ENCODE measurements at regions not wholly inside any gene's neighbourhood (a gene's known extent, or its start where the extent isn't known, plus 50 kb on each side); places are given as distances from the start of the nearest gene placed in this dataset.

GRCh38 chr13:106756446-106756845, 188.5 kb upstream of the ARGLU1 start:
- DNase-seq = no peak

- DNase-seq = peak; percentile 2
These were observed 187.6 kb upstream of the ARGLU1 start for GRCh38 chr13:106755542-106755941.

GRCh38 chr13:106753251-106753650, 185.3 kb upstream of the ARGLU1 start:
- peak; percentile 3 for DNase-seq

DNA sequence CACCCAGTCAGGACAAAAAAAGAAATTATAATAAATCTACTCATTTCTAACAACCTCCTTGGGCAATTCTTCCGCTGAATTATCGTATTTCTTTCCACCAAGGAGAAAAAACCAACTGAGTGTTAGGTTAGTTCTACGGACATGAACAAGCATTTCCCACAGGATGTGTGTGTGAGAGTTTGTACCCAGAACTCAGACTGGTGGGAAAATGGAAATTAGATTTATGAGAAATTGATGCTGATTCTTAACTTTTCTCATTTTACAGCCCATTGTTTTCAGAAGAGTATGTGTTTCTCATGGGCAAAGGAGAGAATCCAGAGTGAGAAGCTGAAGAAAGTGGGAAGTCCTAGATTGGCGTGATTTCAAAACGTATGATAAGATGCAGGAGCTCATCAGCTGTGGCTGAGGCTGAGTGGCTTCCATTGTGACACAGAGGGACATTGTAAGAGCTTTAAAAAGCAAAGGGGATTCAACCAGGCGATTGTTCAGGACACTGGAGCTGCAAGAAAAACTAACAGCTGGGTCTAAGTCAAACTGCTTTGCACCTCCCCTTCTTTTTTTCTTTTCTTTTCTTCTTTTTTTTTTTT, 184.7 kb upstream of the ARGLU1 start:
- DNase-seq = no peak

GRCh38 chr13:106748785-106749184, 180.8 kb upstream of the ARGLU1 start:
- no peak for DNase-seq

DNA sequence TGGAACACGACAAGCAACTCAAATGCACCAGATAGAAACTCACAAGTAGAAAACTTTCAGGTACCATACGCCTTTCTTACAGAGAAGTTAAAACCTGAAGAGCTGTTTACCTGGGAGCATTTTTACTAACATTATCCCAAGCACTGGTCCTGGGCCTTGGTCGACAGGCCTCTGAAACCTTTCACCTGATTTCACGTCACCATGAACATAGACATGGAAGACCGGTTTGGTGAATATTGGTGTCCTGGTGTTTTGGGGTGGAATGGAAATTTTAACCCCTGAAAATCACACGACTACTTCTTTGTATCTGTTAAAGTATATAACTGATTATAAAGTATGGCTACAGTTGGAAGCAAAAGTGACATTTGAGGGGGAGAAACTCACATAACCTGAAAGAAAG, 176.6 kb upstream of the ARGLU1 start:
- DNase-seq = no peak

DNA sequence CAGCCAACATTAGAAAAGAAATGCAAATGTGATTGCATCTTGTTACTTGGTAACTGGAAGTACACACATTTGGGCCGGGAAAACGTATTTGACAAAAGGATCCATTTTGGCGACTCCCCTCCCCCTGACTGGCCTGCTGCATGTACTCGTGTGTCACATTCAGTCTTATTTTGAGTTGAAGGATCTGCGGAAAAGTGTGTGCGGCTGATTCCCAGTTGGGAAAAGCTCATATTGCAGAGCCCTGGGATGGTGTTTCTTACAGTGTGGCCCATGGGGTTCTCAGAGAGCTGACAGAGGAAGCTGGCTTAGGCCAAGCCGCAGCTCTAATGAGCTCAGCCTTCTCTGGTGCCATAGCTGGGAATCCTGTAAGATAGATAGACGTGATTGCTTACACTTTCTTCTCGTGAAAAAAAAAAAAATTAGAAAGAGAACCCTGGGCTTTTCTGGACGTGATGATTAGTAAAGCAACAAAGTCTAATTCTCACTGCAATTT, 170.3 kb upstream of the ARGLU1 start:
- DNase-seq = no peak

DNA sequence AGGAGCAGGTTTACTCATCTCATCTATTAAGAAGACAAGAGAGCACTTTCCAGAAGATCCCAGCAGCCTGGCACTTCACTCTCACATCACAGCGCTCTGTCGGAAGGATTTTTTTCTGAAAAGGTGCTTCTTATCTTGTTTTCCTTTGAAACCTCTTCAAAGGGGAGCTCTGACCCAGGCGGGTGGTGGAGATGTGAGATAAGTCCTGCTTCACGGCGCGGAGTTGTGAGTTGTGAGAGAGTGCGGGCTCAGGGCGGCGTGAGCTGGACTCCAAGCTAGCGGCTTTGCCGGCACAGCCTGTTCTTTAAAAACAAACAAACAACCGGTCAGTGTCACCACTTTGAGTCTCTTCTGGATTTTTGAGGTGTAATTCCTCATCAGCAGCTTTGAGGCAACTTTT, 169.0 kb upstream of the ARGLU1 start:
- DNase-seq = no peak

- no peak for DNase-seq
These were observed 166.3 kb upstream of the ARGLU1 start for GRCh38 chr13:106734198-106734597.

DNA sequence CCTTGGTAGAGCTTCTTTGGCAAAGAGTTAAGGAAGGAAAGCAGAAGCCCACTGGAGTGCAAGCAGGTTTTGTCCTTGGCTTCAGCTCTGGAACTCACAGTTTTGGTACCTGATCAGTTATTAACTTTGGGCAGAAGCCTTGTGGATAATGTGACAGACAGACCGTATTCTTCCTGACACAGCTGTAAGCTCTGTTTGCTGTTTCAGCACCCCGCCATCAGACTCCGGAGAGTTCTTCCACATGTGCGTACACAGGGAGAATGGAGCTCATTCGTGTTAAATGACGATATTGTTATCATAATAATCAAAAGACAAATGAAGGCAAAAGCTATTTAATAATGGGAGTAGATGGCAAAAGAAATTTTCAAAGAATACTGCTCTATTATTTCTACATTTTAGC, 155.1 kb upstream of the ARGLU1 start:
- no peak for DNase-seq

DNA sequence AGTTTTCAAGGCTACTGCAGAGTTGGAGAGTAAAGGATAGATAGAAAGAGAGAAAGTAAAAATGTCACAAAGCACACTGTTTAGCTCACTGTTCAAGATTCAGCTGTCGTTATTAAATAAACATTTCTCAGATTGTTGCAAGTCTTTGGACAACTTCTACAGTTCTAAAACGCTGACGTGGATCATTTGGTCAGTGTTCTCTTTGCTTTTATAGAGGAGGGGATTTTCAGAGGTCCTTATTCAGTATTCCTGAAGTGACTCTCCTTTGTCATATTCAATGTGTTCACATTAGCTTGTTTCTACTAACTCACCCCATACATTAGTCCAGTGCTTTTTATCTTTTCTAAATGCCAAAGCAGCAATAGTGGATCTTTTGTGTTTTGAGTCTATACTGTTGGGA, 154.7 kb upstream of the ARGLU1 start:
- no peak for DNase-seq

- no peak for DNase-seq
These were observed 153.7 kb upstream of the ARGLU1 start for GRCh38 chr13:106721599-106721998.

GRCh38 chr13:106714271-106714982, 146.5 kb upstream of the ARGLU1 start:
- DNase-seq = no peak

- DNase-seq = no peak
These were observed 144.4 kb upstream of the ARGLU1 start for GRCh38 chr13:106712381-106712780.

- DNase-seq = peak; percentile 59
These were observed 142.3 kb upstream of the ARGLU1 start for GRCh38 chr13:106710266-106710665.

DNA sequence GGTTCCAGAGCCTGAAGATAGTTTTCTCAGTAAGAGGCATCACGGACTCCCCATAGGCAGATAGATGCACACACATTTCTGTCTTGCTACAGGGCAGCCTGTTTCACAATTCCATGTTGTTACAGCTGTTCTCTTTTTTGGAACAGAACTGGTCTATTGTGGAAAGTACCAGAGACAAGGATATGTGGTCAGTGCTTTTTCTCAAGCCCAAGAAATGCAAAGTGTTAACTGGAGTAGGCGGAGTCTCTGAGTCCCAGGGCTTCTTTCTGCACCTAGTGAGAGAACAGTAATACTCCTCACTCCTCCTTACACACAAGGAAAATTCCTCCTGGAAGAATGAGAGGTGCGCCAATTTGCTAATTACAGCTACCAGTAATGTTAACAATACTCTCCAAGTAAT, 141.6 kb upstream of the ARGLU1 start:
- peak; percentile 42 for DNase-seq

DNA sequence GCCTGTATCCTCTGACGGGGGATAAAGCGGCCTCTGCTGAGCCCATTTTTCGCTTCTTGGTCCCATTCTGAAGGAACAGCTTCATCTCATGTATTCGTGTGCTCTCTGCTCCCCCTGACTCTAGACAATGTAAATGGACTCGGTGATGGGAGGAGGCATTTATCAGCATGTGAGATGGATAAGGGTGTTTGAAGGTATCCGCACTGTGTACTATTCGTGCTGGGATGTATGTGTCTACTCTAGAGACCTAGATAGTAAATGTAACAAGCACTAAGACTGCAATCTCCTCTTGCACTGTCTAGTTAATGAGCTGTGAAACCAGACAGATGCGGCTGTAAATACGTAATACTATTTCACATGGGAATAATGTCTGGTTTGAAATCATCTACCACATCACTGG, 134.6 kb upstream of the ARGLU1 start:
- no peak for DNase-seq

GRCh38 chr13:106701771-106702341, 133.9 kb upstream of the ARGLU1 start:
- peak; percentile 53 for DNase-seq

GRCh38 chr13:106700439-106700838, 132.5 kb upstream of the ARGLU1 start:
- no peak for DNase-seq

GRCh38 chr13:106700007-106700406, 132.1 kb upstream of the ARGLU1 start:
- no peak for DNase-seq

- DNase-seq = no peak
These were observed 131.4 kb upstream of the ARGLU1 start for GRCh38 chr13:106699311-106699710.

- no peak for DNase-seq
These were observed 128.8 kb upstream of the ARGLU1 start for GRCh38 chr13:106696719-106697118.

- no peak for DNase-seq
These were observed 128.2 kb upstream of the ARGLU1 start for GRCh38 chr13:106696140-106696539.

GRCh38 chr13:106695139-106695538, 127.2 kb upstream of the ARGLU1 start:
- DNase-seq = no peak
